ENCODE measurements at regions not wholly inside any gene's neighbourhood (a gene's known extent, or its start where the extent isn't known, plus 50 kb on each side); places are given as distances from the start of the nearest gene placed in this dataset.
"Not testable (repeated sequence)": the region's sequence is repeated elsewhere in the genome, so short reads cannot be mapped to it uniquely, and the experiment has no call there.

DNA sequence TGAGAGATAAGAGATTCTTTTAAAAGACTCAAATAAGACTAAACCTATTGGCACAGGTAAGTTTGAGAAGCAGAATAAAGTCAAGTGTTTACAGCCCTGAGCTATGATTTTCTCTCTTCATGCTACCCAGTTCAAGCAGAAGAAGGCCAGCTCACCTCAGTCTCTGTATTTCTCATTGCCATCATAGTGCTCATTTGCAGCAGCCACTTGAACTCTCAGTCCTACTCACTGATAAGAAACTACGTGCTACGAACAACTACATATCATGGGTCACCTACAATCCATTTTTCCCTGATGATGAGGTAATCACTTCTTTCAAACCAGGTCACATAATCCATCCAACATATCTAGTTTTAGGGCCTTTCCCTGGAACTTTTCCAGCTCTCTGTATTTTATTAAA lies 617.5 kb downstream of the JRKL start:
- Histone ChIP-seq H3K4me2 (replicated peaks; ENCODE audit: low read depth, low read length, poor library complexity, severe bottlenecking) (no peak overlapping the region), H3K9ac (ENCODE audit: low read length) (no peak overlapping the region), H3K27me3 (replicated peaks in 1 of 4; ENCODE audit: control extremely low read depth in 1 of 4, control insufficient read depth in 3 of 4, insufficient read depth in 4 of 4, low read length in 3 of 4) (no peaks in the 10 kb centered on the region), H4K20me1 (ENCODE audit: control insufficient read depth, insufficient read depth, low read length, poor library complexity, severe bottlenecking) (no peaks in the 10 kb centered on the region), H3K9me3 (ENCODE audit: control extremely low read depth in 1 of 3, control insufficient read depth in 2 of 3, insufficient read depth in 1 of 3, low read length in 2 of 3) (peaks cover 0 to 3% (median 0%) of the 10 kb centered on the region in 3 donors), H3K4me3 (ENCODE audit: control extremely low read depth in 1 of 5, extremely low read depth in 1 of 5, insufficient read depth in 1 of 5, low read depth in 2 of 5, low read length in 4 of 5) (no peak overlapping the region), H2AFZ (ENCODE audit: insufficient read depth, low read depth, low read length, poor library complexity, severe bottlenecking) (no peak overlapping the region), H3K36me3 (replicated peaks in 1 of 2; ENCODE audit: control extremely low read depth in 1 of 2, control insufficient read depth in 1 of 2, extremely low read depth in 1 of 2, insufficient read depth in 2 of 2, low read length in 1 of 2) (no peaks in the 10 kb centered on the region), H3K4me1 (ENCODE audit: control insufficient read depth in 2 of 2, insufficient read depth in 2 of 2, low read length in 2 of 2) (no peaks in the 10 kb centered on the region), H3K79me2 (ENCODE audit: control insufficient read depth, insufficient read depth, low read length) (no peaks in the 10 kb centered on the region), H3K27ac (ENCODE audit: low read length in 2 of 2) (no peak overlapping the region)
- DNase-seq (no peak), ATAC-seq (ENCODE audit: low read depth) (no peak)
- Mint-ChIP-seq H3K9me3 (ENCODE audit: insufficient read depth) (no peaks in the 10 kb centered on the region), H3K4me3 (no peak overlapping the region), H3K27me3 (no peaks in the 10 kb centered on the region), H3K4me1 (no peaks in the 10 kb centered on the region), H3K27ac (no peak overlapping the region)
- intact Hi-C loops (cut with micrococcal nuclease): no loop called here
- no peak for TF ChIP-seq EZH2 (IDR thresholded peaks at IDR 0.05; ENCODE audit: borderline replicate concordance, insufficient read depth, low read depth, low read length, poor library complexity, severe bottlenecking)
- TF ChIP-seq, protein P1, sequence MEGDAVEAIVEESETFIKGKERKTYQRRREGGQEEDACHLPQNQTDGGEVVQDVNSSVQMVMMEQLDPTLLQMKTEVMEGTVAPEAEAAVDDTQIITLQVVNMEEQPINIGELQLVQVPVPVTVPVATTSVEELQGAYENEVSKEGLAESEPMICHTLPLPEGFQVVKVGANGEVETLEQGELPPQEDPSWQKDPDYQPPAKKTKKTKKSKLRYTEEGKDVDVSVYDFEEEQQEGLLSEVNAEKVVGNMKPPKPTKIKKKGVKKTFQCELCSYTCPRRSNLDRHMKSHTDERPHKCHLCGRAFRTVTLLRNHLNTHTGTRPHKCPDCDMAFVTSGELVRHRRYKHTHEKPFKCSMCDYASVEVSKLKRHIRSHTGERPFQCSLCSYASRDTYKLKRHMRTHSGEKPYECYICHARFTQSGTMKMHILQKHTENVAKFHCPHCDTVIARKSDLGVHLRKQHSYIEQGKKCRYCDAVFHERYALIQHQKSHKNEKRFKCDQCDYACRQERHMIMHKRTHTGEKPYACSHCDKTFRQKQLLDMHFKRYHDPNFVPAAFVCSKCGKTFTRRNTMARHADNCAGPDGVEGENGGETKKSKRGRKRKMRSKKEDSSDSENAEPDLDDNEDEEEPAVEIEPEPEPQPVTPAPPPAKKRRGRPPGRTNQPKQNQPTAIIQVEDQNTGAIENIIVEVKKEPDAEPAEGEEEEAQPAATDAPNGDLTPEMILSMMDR (IDR thresholded peaks at IDR 0.05): no peak
- CTCF ChIA-PET: no interaction called here
- WGBS (ENCODE audit: insufficient coverage): 100% methylated on average over 2 of the region's 2 CpGs
- POLR2A ChIA-PET: no interaction called here

DNA sequence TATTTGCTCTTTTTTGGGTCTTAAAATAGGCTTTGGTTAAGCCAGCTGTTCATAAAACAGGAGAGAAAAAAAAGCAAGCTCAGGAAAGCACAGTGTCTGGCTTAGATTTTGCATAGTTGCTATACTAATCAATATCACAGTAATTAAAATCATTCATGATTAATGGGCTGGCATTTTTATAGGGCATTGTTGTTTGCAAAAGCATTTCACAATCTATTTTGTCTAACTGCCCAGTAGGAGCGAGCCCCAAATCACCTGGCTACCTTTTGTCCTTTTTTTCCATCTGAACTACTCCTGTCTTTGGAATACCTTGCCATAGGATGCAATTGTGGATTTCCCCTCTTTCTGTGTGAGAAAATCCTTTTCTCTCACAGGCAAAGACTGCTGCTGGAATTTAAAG lies 619.8 kb downstream of the JRKL start:
- POLR2A ChIA-PET: no interaction called here

DNA sequence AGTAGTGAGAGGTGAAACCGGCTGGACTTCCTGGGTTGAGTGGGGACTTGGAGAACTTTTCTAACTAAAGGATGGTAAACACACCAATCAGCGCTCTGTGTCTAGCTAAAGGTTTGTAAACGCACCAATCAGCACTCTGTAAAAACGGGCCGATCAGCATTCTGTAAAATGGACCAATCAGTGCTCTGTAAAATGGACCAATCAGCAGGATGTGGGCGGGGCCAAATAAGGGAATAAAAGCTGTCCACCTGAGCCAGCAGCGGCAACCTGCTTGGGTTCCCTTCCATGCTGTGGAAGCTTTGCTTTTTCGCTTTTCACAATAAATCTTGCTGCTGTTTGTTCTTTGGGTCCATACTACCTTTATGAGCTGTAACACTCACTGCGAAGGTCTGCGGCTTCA lies 621.2 kb downstream of the JRKL start:
- H3K4me1 Mint-ChIP-seq; H3K27ac Mint-ChIP-seq; H3K9me3 Mint-ChIP-seq (ENCODE audit: insufficient read depth); POLR2A ChIA-PET; DNase-seq; H3K9ac ChIP-seq (ENCODE audit: low read length); H3K36me3 ChIP-seq (replicated peaks in 1 of 2; ENCODE audit: control extremely low read depth in 1 of 2, control insufficient read depth in 1 of 2, extremely low read depth in 1 of 2, insufficient read depth in 2 of 2, low read length in 1 of 2); ATAC-seq (ENCODE audit: low read depth); H3K27me3 ChIP-seq (replicated peaks in 1 of 4; ENCODE audit: control extremely low read depth in 1 of 4, control insufficient read depth in 3 of 4, insufficient read depth in 4 of 4, low read length in 3 of 4); H3K27me3 Mint-ChIP-seq; H3K4me3 Mint-ChIP-seq; H3K4me3 ChIP-seq (ENCODE audit: control extremely low read depth in 1 of 5, extremely low read depth in 1 of 5, insufficient read depth in 1 of 5, low read depth in 2 of 5, low read length in 4 of 5); H3K4me1 ChIP-seq (ENCODE audit: control insufficient read depth in 2 of 2, insufficient read depth in 2 of 2, low read length in 2 of 2); intact Hi-C loops (cut with micrococcal nuclease); H3K9me3 ChIP-seq (ENCODE audit: control extremely low read depth in 1 of 3, control insufficient read depth in 2 of 3, insufficient read depth in 1 of 3, low read length in 2 of 3); H3K4me2 ChIP-seq (replicated peaks; ENCODE audit: low read depth, low read length, poor library complexity, severe bottlenecking); H3K27ac ChIP-seq (ENCODE audit: low read length in 2 of 2); H2AFZ ChIP-seq (ENCODE audit: insufficient read depth, low read depth, low read length, poor library complexity, severe bottlenecking); H3K79me2 ChIP-seq (ENCODE audit: control insufficient read depth, insufficient read depth, low read length); CTCF ChIA-PET; H4K20me1 ChIP-seq (ENCODE audit: control insufficient read depth, insufficient read depth, low read length, poor library complexity, severe bottlenecking): not testable (repeated sequence)
- WGBS (ENCODE audit: insufficient coverage): 87% methylated on average over 10 of the region's 10 CpGs

More for the DNA sequence above, 619.8 kb downstream of the JRKL start:
- H3K9me3 Mint-ChIP-seq (ENCODE audit: insufficient read depth): no peaks in the 10 kb centered on the region
- intact Hi-C loops (cut with micrococcal nuclease): no loop called here
- Histone ChIP-seq H3K79me2 (ENCODE audit: control insufficient read depth, insufficient read depth, low read length) (no peaks in the 10 kb centered on the region), H3K27me3 (replicated peaks in 1 of 4; ENCODE audit: control extremely low read depth in 1 of 4, control insufficient read depth in 3 of 4, insufficient read depth in 4 of 4, low read length in 3 of 4) (no peaks in the 10 kb centered on the region), H3K4me2 (replicated peaks; ENCODE audit: low read depth, low read length, poor library complexity, severe bottlenecking) (no peak overlapping the region), H3K27ac (ENCODE audit: low read length in 2 of 2) (no peak overlapping the region), H3K9me3 (ENCODE audit: control extremely low read depth in 1 of 3, control insufficient read depth in 2 of 3, insufficient read depth in 1 of 3, low read length in 2 of 3) (peaks cover 0 to 3% (median 0%) of the 10 kb centered on the region in 3 donors), H3K36me3 (replicated peaks in 1 of 2; ENCODE audit: control extremely low read depth in 1 of 2, control insufficient read depth in 1 of 2, extremely low read depth in 1 of 2, insufficient read depth in 2 of 2, low read length in 1 of 2) (no peaks in the 10 kb centered on the region), H3K4me3 (ENCODE audit: control extremely low read depth in 1 of 5, extremely low read depth in 1 of 5, insufficient read depth in 1 of 5, low read depth in 2 of 5, low read length in 4 of 5) (no peak overlapping the region), H3K4me1 (ENCODE audit: control insufficient read depth in 2 of 2, insufficient read depth in 2 of 2, low read length in 2 of 2) (no peaks in the 10 kb centered on the region), H2AFZ (ENCODE audit: insufficient read depth, low read depth, low read length, poor library complexity, severe bottlenecking) (no peak overlapping the region), H3K9ac (ENCODE audit: low read length) (no peak overlapping the region), H4K20me1 (ENCODE audit: control insufficient read depth, insufficient read depth, low read length, poor library complexity, severe bottlenecking) (no peaks in the 10 kb centered on the region)
- no peak overlapping the region for H3K27ac Mint-ChIP-seq
- TF ChIP-seq, protein P1 (IDR thresholded peaks at IDR 0.05): no peak
- no peak for TF ChIP-seq EZH2 (IDR thresholded peaks at IDR 0.05; ENCODE audit: borderline replicate concordance, insufficient read depth, low read depth, low read length, poor library complexity, severe bottlenecking)
- H3K27me3 Mint-ChIP-seq: no peaks in the 10 kb centered on the region
- DNase-seq: no peak
- no peak for ATAC-seq (ENCODE audit: low read depth)
- no peaks in the 10 kb centered on the region for H3K4me1 Mint-ChIP-seq
- WGBS (ENCODE audit: insufficient coverage): no CpG with 5 or more reads among the region's 1 CpG
- no peak overlapping the region for H3K4me3 Mint-ChIP-seq
- CTCF ChIA-PET: no interaction called here
